Endothelial cell of umbilical vein (primary cell): ENCODE measurements at regions not wholly inside any gene's neighbourhood (a gene's known extent, or its start where the extent isn't known, plus 50 kb on each side); places are given as distances from the start of the nearest gene placed in this dataset.

Source experiments
- BruUV-seq: library from RNA; stranded (reverse); fragments of 400-500 nt; replicated peaks from 2 replicates; lab custom pipeline; 2021; lab: Mats Ljungman, UMichigan
- CTCF ChIA-PET: fragments of 300-600, 350-600 bp; sonication (Branson Sonifier 250); formaldehyde crosslinking; loops from one replicate; lab custom pipeline; 2021; ENCODE audit warnings: antibody characterized with exemption, inconsistent platforms; lab: Charles Lee
- POLR2A ChIA-PET: fragments of 300-600, 350-600 bp; sonication (Branson Sonifier 250); formaldehyde crosslinking; loops from one replicate; lab custom pipeline; 2021; ENCODE audit warnings: antibody characterized with exemption, inconsistent platforms; lab: Charles Lee
- DNase-seq: peaks from one replicate; pipeline ENCODE4 v3.0.0-alpha.2; 2011; ENCODE audit warnings: low read depth, low spot score
- FAIRE-seq: peaks from 2 replicates; lab custom pipeline; 2011; peaks lifted over from hg19 to GRCh38; lab: Jason Lieb, UNC
- H2AFZ ChIP-seq: 2 replicates; pipeline ENCODE4 v1.6.0; 2012; ENCODE audit warnings: low read depth, low read length, control low read depth, inconsistent platforms
- H3K27ac ChIP-seq: 2 replicates; pipeline ENCODE4 v1.5.1; 2011; ENCODE audit warnings: low read depth, mild to moderate bottlenecking, control low read depth, low read length, moderate library complexity; ENCODE audit not compliant: insufficient read depth
- H3K27me3 ChIP-seq, 2 experiments: 2 replicates each; pipeline versions ENCODE4 v1.6.0 to v1.6.1; 2011; ENCODE audit warnings: low read length in 2 of 2, mixed read lengths in 1 of 2; ENCODE audit not compliant: control insufficient read depth in 2 of 2, insufficient read depth in 2 of 2
- H3K36me3 ChIP-seq, 2 experiments: 2 replicates in 1 of 2; 3 replicates in 1 of 2; pipeline ENCODE4 v1.5.1; 2011; ENCODE audit warnings: low read length in 2 of 2, mild to moderate bottlenecking in 1 of 2, moderate library complexity in 1 of 2; ENCODE audit not compliant: control insufficient read depth in 2 of 2, insufficient read depth in 2 of 2; ENCODE audit errors: extremely low read depth in 1 of 2
- H3K4me1 ChIP-seq: 3 replicates; pipeline ENCODE4 v1.5.1; 2011; ENCODE audit warnings: mild to moderate bottlenecking, low read length; ENCODE audit not compliant: control insufficient read depth, insufficient read depth; ENCODE audit errors: extremely low read depth
- H3K4me2 ChIP-seq: 2 replicates; pipeline ENCODE4 v1.6.1; 2011; ENCODE audit warnings: low read length, control low read depth, mixed read lengths; ENCODE audit not compliant: insufficient read depth
- H3K4me3 ChIP-seq, 3 experiments: fragments of 200-600 bp in 1 of 3; sonication (generic), shearing (Covaris generic) in 1 of 3; replicated peaks in 1 of 3; 2 replicates each; pipeline ENCODE4 v1.5.1; 2011 to 2016; ENCODE audit warnings: control low read depth in 3 of 3, low read length in 3 of 3, mild to moderate bottlenecking in 2 of 3, inconsistent platforms in 1 of 3, low read depth in 1 of 3, moderate library complexity in 1 of 3; ENCODE audit not compliant: insufficient read depth in 1 of 3
- H3K79me2 ChIP-seq: 2 replicates; pipeline ENCODE4 v1.6.0; 2012; ENCODE audit warnings: low read length, inconsistent platforms; ENCODE audit not compliant: control insufficient read depth, insufficient read depth
- H3K9ac ChIP-seq: replicated peaks from 2 replicates; pipeline ENCODE3; 2011; ENCODE audit warnings: low read length, control low read depth; ENCODE audit not compliant: insufficient read depth; ENCODE audit errors: extremely low read depth
- H3K9me1 ChIP-seq: replicated peaks from 3 replicates; pipeline ENCODE4 v1.6.0; 2011; ENCODE audit warnings: mild to moderate bottlenecking, low read length; ENCODE audit not compliant: control insufficient read depth, insufficient read depth; ENCODE audit errors: extremely low read depth
- H3K9me3 ChIP-seq: replicated peaks from 2 replicates; pipeline ENCODE4 v1.5.1; 2012; ENCODE audit warnings: low read length, inconsistent platforms; ENCODE audit not compliant: control insufficient read depth, insufficient read depth
- H4K20me1 ChIP-seq: replicated peaks from 2 replicates; pipeline ENCODE3; 2011; ENCODE audit warnings: mild to moderate bottlenecking, low read length; ENCODE audit not compliant: control insufficient read depth, insufficient read depth; ENCODE audit errors: extremely low read depth
- CTCF ChIP-seq, 2 donors: IDR thresholded peaks; 1 replicate in 1 of 2; 2 replicates in 1 of 2; pipeline ENCODE4 v1.5.1; 2011; ENCODE audit warnings: low read length in 2 of 2, mild to moderate bottlenecking in 2 of 2, moderate library complexity in 2 of 2, control low read depth in 1 of 2, inconsistent platforms in 1 of 2, low read depth in 1 of 2; ENCODE audit not compliant: insufficient read depth in 1 of 2; ENCODE audit errors: extremely low read depth in 1 of 2
- EZH2 ChIP-seq: IDR thresholded peaks from 2 replicates; pipeline ENCODE4 v1.6.1; 2012; ENCODE audit warnings: borderline replicate concordance, low read depth, mild to moderate bottlenecking, moderate library complexity, low read length, inconsistent platforms; ENCODE audit not compliant: severe bottlenecking
- JUN ChIP-seq: IDR thresholded peaks from 2 replicates; pipeline ENCODE4 v1.6.1; 2011; ENCODE audit warnings: borderline replicate concordance, low read depth; ENCODE audit not compliant: insufficient read length, insufficient read depth
- MAX ChIP-seq: IDR thresholded peaks from 2 replicates; pipeline ENCODE4 v1.6.1; 2011; ENCODE audit not compliant: insufficient read depth, insufficient read length
- MYC ChIP-seq: IDR thresholded peaks from one replicate; pipeline ENCODE4 v1.6.1; 2011; ENCODE audit warnings: mild to moderate bottlenecking, low read depth, low read length
- POLR2A ChIP-seq: IDR thresholded peaks from 2 replicates; pipeline ENCODE4 v1.6.1; 2012; ENCODE audit warnings: low read depth, mild to moderate bottlenecking, control low read depth, low read length
- POLR2AphosphoS5 ChIP-seq: IDR thresholded peaks from 2 replicates; pipeline ENCODE4 v1.6.1; 2012; ENCODE audit warnings: low read depth, mild to moderate bottlenecking, control low read depth, low read length, moderate library complexity; ENCODE audit not compliant: insufficient read depth
- dilution Hi-C: fragments of 300-500 bp; cut with MboI; formaldehyde crosslinking; loops from one replicate; pipeline ENCODE4 v1.15.0; 2019; ENCODE audit warnings: low sequenced_read_pairs; ENCODE audit not compliant: extremely low pct_ligation_motif_present
- intact Hi-C: fragments of 100-400 bp; cut with micrococcal nuclease; formaldehyde crosslinking; loops from one replicate; pipeline ENCODE4 v1.10.0; 2022

GRCh38 chr10:130485236-130485957, 349.2 kb downstream of the GLRX3 start:
- POLR2A ChIA-PET = no interaction called here
- Histone ChIP-seq H3K4me1 (no peaks in the 10 kb centered on the region), H3K27ac (no peak overlapping the region), H4K20me1 (no peaks in the 10 kb centered on the region), H3K9me3 (peaks cover 17% of the 10 kb centered on the region), H3K9me1 (no peaks in the 10 kb centered on the region), H3K4me2 (no peak overlapping the region), H3K27me3 (no peaks in the 10 kb centered on the region), H3K9ac (no peak overlapping the region), H3K4me3 (no peak overlapping the region), H3K36me3 (no peaks in the 10 kb centered on the region), H2AFZ (no peak overlapping the region), H3K79me2 (no peaks in the 10 kb centered on the region)
- FAIRE-seq = no peak
- intact Hi-C loops = no loop called here
- CTCF ChIA-PET = no interaction called here
- DNase-seq = no peak
- no TSS peak for BruUV-seq
- no peak for TF ChIP-seq EZH2
- TF ChIP-seq POLR2AphosphoS5 = no peak
- no peak for TF ChIP-seq JUN
- TF ChIP-seq MAX = no peak
- TF ChIP-seq MYC = no peak
- no peak for TF ChIP-seq POLR2A
- no peak for TF ChIP-seq CTCF (IDR thresholded peaks at IDR 0.05; ENCODE audit: extremely low read depth in 1 of 2, insufficient read depth in 1 of 2, low read depth in 1 of 2, low read length in 2 of 2)
- dilution Hi-C loops = no loop called here
